ENCODE measurements at regions not wholly inside any gene's neighbourhood (a gene's known extent, or its start where the extent isn't known, plus 50 kb on each side); places are given as distances from the start of the nearest gene placed in this dataset.

GRCh38 chr2:18870307-18870706 lies 280.9 kb upstream of the NT5C1B start:
- Histone ChIP-seq H3K9me3 (no peaks in the 10 kb centered on the region), H3K36me3 (no peaks in the 10 kb centered on the region), H3K4me1 (no peaks in the 10 kb centered on the region), H3K4me3 (no peak overlapping the region), H3K27me3 (no peaks in the 10 kb centered on the region), H3K27ac (no peak overlapping the region)
- ATAC-seq (no peak), DNase-seq (no peak)
- intact Hi-C loops (cut with DNase I), result no loop called here
- TF ChIP-seq CTCF (IDR thresholded peaks at IDR 0.05), result no peak

- Histone ChIP-seq H3K27ac (no peak overlapping the region), H3K27me3 (no peaks in the 10 kb centered on the region), H3K9me3 (no peaks in the 10 kb centered on the region), H3K36me3 (no peaks in the 10 kb centered on the region), H3K4me1 (no peaks in the 10 kb centered on the region), H3K4me3 (no peak overlapping the region)
- ATAC-seq (no peak), DNase-seq (no peak)
- TF ChIP-seq CTCF (IDR thresholded peaks at IDR 0.05), result no peak
- intact Hi-C loops (cut with DNase I), result no loop called here
Observed at GRCh38 chr2:18861951-18862350, 272.6 kb upstream of the NT5C1B start.

GRCh38 chr2:18860179-18860578 lies 270.8 kb upstream of the NT5C1B start:
- Histone ChIP-seq H3K36me3 (no peaks in the 10 kb centered on the region), H3K4me1 (no peaks in the 10 kb centered on the region), H3K27me3 (no peaks in the 10 kb centered on the region), H3K27ac (no peak overlapping the region), H3K9me3 (no peaks in the 10 kb centered on the region), H3K4me3 (no peak overlapping the region)
- TF ChIP-seq CTCF (IDR thresholded peaks at IDR 0.05), result no peak
- ATAC-seq, result no peak
- intact Hi-C loops (cut with DNase I), result no loop called here
- DNase-seq, result no peak

- TF ChIP-seq CTCF (IDR thresholded peaks at IDR 0.05), result no peak
- no peak for ATAC-seq
- intact Hi-C loops (cut with DNase I), result no loop called here
- Histone ChIP-seq H3K4me3 (no peak overlapping the region), H3K36me3 (no peaks in the 10 kb centered on the region), H3K9me3 (no peaks in the 10 kb centered on the region), H3K27me3 (no peaks in the 10 kb centered on the region), H3K27ac (no peak overlapping the region), H3K4me1 (no peaks in the 10 kb centered on the region)
- DNase-seq, result no peak
Observed at GRCh38 chr2:18856765-18857164, 267.4 kb upstream of the NT5C1B start.

GRCh38 chr2:18855027-18855426 lies 265.7 kb upstream of the NT5C1B start:
- H3K27me3 ChIP-seq, result no peaks in the 10 kb centered on the region
- H3K4me3 ChIP-seq, result no peak overlapping the region
- ATAC-seq (no peak), DNase-seq (no peak)
- H3K27ac ChIP-seq, result no peak overlapping the region
- H3K36me3 ChIP-seq, result no peaks in the 10 kb centered on the region
- peak; percentile 10 for TF ChIP-seq CTCF (IDR thresholded peaks at IDR 0.05)
- intact Hi-C loops (cut with DNase I), result no loop called here
- no peaks in the 10 kb centered on the region for H3K4me1 ChIP-seq
- no peaks in the 10 kb centered on the region for H3K9me3 ChIP-seq

GRCh38 chr2:18849841-18850578 lies 260.6 kb upstream of the NT5C1B start:
- no peaks in the 10 kb centered on the region for H3K27me3 ChIP-seq
- intact Hi-C loops (cut with DNase I), result no loop called here
- H3K36me3 ChIP-seq, result no peaks in the 10 kb centered on the region
- ATAC-seq (no peak), DNase-seq (no peak)
- H3K27ac ChIP-seq, result no peak overlapping the region
- no peaks in the 10 kb centered on the region for H3K9me3 ChIP-seq
- TF ChIP-seq CTCF (IDR thresholded peaks at IDR 0.05), result no peak
- H3K4me3 ChIP-seq, result no peak overlapping the region
- no peaks in the 10 kb centered on the region for H3K4me1 ChIP-seq

Measured in upper lobe of right lung (tissue), 1 donor.